HPDE6-E6E7 (cell line): ENCODE measurements at regions not wholly inside any gene's neighbourhood (a gene's known extent, or its start where the extent isn't known, plus 50 kb on each side); places are given as distances from the start of the nearest gene placed in this dataset.

Source experiments
- DNase-seq: peaks from one replicate; pipeline ENCODE4 v3.0.0; 2011; ENCODE audit warnings: missing footprints; ENCODE audit errors: extremely low spot score

DNA sequence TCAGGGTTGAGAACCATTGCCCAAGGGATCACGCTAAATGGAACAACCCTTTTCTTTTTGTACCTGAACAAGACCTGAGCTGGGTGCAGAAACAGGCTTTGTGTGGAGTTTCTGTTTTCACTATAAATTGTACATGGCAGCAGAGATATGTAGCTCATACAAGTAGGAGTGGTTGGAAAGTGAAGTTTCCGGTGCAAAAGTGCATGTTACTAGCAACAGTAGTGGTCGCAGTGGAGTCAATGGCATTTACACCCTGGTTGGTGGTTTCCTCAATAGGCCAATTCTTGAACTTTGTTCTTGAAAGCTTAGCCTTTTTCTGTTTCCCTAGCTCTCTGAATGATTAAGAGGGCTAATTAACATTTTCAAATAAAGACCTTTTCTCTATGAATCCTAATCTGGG is 170.7 kb downstream of the NEBL start:
- no peak for DNase-seq

DNA sequence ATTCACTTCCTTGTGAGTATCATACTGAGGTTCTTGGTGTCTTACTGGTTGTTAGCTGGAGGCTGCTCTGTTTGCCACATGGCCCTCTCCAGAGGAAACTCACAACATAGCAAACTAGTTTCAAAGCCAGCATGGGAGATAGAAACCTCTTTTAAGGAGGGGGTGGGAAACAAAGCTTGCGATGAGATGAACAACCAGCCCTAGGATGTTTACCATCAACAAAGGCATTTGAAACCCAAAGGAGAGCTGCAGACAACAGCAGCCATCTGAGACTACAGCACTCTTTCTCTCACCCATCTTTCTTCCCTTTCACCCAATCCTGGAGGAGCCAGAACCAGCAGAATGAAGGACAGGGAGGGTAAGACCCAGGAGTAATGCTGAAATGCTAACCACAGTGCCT is 182.1 kb downstream of the NEBL start:
- no peak for DNase-seq

DNA sequence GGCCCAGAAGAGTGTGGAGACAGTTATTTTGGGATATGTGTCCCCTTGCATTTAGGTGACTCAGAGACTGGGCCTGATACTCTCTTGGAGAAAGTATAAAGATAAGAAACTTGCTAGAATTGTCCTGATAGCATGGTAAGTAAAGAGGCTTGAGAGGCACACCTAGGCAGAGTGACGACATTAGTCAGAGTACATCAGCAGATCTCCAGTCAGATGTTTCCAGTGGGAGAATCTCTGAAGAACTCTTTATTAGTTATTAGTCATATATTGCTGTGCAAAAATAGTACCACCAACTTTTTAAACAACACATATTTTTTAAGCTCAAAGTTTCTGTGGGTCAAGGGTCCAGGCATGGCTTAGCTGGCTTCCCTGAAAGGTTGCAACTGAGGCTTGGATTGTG is 182.6 kb downstream of the NEBL start:
- no peak for DNase-seq

DNA sequence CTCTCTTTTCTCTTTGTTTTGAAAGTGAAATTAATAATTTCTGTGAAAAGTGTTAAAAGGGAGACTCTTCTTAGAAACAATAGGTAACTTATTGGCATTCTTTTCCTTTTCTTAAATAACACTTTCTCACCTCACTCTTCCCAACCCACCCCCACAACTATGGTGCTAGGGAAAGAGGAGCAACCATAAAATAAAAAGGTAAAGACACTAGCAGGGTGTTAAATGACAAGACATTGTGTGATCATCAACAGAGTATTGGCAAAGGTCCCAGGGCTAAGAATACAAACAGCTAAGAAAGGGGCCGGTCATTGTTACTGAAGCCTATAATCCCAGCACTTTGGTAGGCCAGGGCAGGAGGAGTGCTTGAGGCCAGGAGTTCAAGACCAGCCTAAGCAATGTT is 183.7 kb downstream of the NEBL start:
- DNase-seq = no peak

DNA sequence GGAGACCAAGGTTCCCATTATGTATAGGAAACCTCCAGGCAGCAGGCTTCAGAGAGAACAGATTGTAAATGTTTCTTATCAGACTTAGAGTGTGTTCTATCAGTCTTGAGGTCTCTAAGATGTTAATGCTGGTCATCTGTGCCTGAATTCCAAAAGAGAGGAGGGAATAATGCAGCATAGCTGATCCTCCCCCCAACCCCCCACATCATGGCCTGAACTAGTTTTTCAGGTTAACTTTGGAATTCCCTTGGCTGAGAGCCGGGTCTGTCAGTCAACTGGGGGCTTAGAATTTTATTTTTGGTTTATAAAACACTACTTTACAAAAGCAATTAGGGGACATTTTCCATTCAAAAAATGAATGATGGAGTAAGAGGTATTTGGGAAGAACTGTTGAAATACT is 184.3 kb downstream of the NEBL start:
- no peak for DNase-seq

DNA sequence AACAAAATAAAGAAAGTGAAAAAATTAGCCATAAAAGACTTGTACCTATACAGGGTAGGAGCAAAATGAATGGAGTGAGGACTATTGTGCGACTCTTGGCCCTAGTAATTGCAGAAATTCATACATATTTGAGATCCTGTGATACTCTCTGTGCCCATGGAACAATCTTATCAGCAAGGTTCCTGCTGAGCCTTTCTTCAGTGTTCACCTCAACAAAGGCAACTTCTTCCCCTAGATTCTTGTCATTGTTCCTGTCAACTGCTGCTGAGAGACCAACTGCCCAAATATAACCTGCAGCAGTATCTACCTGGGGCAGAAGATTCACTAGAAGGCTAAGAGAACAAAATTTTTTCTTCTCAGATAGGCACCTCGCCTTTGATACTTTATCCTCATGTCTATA is 187.4 kb downstream of the NEBL start:
- DNase-seq = no peak

DNA sequence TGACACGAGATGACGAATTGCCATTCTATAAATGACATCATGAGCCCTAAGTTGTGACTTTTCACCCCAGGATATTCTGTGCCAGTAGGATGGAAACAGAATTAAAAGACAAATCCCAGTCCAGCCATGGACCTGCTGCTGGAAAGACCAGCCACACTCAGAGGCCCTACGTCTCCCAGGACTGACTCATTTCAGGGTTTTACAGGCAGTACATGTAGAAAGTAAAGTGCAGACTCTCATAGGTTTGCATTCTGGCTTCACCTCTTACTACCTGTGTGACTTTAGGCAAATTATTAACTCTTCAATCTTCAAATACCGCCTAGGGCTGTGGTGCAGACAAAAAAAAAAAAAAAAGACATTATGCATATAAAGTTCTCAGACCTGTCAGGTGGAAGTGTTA is 188.8 kb downstream of the NEBL start:
- DNase-seq = no peak

DNA sequence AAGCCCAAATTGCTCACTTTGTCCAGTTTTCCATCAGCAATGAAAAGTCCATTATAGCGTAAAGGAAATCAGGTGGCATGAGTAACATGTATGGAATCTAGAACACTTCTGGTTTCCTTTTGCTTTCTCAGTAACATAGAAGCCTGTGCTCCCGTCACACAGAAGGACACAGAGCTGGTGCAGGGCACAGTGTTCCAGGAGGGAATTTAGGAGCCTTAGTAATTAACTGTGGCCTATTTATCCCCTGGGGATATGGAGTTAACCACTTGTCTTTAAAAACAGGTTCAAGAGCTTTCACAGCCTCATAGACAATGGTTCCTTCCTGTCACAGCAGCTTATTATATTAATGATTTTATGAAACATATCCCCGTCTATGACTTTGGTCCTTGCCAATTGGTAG is 189.9 kb downstream of the NEBL start:
- DNase-seq = no peak

DNA sequence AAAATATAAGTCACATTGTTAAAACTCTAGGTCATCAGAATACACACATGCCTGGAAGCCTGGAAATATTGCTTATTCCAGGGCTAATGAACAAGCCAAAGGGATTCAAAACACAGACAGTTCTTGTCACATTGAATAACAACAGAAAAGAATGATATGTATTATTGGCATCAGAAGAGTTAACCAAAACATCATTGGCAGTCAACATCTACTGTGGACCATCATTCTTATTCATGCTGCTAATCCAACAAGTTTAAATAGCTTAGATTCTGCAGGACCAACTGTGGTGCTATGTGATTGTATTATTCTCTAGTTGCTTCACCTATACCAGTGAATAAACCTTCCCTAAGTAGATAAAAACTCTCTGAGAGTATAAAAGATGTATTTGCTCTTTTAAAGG is 198.3 kb downstream of the NEBL start:
- no peak for DNase-seq

DNA sequence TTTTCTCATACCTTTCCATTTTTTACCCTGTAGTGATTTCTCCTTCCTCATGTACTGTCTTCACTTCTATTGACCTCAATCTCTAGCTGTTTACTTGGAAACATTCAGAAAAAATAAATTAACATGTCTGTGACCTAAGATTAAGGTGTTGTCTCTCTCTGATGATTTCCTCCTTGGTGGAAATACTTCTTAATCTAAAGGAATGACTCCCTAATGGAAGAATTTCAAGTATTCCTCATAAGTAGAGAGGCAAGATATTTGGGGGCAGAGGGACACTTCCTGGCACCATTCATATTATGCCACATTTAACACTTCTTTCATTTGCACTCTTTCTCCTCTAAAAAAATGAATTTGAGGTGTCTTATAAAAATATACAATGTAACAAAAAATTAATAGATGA is 202.8 kb downstream of the NEBL start:
- DNase-seq = no peak

DNA sequence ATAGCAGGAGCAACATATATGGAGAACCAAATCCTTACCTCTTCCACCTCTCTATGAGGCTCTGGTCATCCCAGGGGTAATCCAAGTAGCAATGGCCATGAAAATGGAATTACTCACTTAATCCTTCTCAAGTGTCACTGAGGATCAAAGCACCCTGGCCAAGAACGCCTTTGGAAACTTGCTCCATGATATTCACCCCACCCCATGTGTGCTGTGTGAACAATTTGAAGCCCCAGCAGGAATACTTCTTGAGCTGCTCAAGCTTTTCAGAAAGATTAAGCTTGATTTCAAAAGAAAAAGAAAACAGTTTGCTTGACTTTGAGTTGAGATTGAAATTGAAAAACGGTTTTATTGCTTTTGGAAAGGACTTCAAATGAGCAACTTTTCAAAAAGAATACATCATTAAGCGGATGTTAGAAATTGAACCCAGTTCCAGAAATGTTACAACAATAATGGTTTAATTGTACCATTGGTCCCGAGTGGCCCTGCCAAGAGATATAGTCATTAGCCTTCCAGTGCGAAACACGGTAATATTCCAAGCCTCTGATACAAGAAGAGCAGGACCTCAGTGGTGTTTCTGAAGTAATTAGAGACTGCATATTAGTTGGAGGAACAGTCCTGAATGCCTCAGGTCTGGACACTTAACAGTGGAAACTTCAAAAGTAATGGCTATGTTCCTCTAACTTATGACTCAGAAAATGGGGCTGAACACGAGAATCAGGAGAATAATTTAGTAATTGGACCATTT is 208.1 kb downstream of the NEBL start:
- no peak for DNase-seq

DNA sequence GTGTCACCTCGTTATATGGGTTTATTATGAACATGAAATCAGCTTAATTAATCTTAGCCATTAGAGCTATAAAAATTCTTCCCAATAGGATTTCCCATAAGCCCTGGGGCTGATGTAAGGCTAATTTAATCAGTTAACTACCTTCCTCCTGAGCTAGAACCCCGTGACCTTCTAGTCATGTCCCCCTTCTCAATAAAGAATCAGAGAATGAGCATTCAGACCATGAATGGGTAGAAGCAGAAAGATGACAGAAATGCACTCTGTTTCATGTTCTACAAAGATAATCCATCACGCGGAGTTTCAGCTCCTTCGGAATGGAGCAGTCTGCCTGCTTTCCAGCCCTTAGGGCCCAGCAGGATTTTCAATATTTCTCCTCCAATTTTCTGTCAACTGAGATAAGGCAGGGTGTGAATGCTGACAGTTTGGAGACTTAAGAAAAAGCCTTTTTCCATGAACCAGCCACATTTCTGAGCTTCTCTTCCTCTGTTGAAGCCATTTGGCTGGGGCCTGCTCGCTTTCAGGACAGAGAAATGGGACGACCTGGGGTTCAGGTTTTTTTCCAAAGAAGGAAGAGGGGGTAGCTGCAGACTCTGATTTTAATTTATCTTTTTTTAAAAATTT is 211.0 kb downstream of the NEBL start:
- DNase-seq = no peak

DNA sequence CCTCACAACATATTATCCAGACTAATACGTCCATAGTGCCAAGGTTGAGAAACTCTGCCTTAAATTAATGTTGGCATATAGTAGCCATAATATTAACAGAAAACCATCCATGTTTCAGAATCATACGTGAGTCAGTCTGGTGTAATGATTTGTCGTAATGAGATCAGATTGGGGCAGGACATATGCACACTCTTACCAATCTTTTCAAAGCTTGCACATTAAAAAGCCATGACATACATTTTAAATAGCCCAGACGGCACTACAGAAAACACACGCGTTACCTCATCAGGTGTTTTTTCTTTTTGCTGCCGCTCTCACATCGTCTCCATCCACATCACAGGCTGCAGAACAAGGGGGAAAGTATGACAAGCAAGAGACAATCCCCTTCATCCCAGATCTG is 211.6 kb downstream of the NEBL start:
- no peak for DNase-seq

DNA sequence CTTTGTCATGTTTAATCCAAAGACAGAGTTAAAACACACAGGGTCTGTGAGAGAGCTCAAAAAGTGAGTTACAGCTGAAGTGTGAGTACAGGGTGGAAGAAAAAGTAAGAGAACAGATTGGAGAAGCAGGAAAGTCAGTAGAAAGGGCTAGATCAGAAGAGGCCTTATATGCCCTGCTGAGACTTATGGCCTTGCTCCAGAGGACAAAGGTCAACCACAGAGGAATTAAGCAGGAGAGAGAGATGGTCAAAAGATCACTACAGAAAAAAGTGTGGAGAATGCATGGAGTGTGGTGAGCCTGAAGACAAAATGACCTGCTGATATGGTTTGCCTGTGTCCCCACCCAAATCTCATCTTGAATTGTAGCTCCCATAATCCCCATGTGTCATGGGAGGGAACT is 213.8 kb downstream of the NEBL start:
- DNase-seq = no peak

DNA sequence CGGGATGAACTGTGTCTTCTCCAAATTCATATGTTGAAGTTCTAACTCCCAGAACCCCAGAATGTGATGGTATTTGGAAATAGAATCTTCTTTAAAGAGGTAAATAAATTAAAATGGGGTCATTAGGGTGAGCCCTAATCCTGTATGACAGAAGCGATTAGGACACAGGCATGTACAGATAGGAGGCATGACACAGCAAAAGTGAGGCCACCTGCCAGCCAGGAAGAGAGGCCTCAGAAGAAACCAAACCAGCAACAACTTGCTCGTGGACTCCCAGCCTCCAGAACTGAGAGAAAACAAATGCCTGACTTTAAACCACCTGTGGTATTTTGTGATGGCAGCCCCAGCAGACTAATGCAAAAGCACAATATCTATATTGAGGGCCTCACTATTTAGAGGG is 214.3 kb downstream of the NEBL start:
- DNase-seq = no peak

DNA sequence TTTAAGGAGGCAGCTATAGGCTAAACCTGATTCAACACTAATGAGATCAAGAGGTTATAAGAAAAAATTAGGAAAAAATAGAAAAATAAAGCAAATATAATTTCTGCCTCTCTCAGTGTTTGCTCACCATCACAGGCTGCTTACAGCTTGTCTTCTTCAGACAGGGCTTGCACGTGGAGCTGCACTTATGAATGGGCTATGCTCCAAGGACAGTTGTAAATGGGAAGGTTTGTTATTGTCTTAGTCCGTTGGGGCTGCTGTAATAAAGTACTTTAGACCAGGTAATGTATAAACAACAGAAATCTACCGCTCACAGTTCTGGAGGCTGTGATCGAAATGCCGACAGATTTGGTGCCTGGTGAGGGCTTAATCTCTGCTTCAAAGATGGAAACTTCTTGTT is 219.8 kb downstream of the NEBL start:
- DNase-seq = no peak

DNA sequence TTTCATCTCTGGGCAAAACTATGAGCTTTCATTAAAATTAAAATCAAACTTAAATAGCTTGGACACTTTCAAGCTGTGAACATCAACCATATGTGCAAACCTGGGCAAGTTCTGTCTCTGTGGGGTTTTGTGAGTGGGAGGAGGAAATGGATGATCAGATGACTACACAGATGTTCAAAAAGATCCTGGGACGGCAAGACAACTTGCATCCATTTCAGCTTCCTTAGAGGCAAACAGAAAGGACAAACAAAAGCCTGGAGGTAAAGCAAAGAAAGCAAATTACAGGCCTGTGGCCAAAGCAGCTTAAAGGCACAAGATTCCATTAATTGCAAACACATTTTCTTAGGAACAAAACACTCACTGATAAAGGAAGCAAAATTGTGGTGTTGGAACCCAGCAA is 222.2 kb downstream of the NEBL start:
- DNase-seq = no peak

DNA sequence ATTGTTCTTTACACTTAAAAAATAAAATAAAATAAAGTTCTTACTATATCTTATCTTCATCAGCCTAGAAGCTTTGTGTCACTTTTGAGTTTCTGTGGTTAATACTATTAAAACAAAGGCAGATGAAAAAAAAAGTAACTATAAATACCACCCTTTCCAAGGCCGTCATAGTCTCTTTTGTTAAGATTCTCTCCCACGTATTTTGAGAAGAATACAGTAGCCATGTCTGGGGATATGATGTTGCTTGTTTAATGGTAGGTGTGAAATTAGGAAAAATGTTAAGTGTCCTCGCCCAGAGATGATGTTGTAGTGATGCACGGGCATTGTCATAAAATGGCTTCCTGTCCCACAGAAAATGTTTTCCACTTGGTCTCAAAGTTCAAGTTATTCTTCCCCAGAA is 223.9 kb downstream of the NEBL start:
- no peak for DNase-seq

DNA sequence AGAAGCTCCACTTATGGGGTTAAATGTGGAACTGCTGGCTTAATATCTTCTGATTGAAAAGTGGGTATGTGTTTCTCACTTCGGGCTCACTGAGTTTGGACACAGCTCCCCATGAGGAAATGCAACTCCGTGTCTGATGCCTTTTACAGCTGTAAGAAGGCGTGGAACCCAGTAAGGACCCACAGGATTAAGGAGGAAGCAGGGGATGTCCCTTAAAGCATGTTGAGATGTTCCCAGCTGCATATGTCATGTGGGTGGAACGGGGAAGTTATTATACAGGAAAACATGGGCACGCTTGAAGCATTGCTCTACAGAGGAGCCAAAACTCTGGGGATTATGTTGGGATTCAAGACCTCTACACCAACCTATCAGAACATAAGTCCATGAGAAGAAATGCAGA is 224.4 kb downstream of the NEBL start:
- no peak for DNase-seq

DNA sequence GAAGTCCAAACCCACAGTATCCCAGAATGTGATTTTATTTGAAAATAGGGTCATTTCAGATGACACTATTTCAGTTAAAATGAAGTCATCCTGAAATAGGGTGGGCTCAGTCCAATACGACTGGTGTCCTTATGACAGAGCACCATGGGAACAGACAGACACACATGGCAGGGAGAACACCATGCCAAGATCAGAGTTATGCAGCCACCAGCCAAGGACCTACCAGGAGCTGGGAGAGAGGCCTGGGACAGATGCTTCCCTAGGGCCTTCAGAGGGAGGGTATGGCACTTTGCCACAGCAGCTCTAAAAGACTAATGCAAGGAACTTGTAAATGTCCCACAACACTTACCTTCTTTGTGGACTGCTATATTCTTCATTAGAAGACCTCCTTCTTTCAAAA is 226.5 kb downstream of the NEBL start:
- no peak for DNase-seq

DNA sequence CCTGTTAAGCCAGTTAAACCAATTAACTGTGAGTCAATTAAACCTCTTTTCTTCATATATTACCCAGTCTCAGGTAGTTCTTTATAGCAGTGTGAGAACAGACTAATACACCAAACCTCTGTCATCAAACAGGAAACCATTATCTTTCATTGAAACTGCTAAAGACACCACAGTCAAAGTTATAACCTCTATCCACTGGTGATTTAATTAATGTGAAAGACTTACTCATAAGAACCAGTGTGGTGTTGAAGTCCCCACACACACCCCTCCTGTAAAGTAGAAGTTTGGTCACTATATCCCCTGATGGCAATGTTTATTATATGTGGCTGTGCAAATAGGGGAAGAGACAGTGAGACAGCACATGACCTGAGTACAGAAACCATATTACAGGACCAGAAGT is 228.1 kb downstream of the NEBL start:
- DNase-seq = no peak

DNA sequence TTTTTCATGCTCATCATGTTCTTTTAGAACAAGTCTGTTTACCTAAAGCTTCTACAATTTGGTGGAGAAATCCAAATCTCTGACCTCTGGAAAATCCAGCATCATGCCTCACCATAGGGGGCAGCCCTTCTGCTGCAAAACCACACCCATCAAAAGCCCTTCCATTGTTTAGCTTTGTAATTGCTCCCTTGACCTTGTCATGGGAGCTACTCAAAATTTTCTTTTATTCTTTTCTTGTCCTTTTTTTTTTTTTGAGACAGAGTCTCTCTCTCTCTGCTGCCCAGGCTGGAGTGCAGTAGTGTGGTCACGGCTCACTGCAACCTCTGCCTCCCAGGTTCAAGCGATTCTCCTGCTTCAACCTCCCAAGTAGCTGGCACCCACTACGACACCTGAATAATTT is 234.4 kb downstream of the NEBL start:
- no peak for DNase-seq

DNA sequence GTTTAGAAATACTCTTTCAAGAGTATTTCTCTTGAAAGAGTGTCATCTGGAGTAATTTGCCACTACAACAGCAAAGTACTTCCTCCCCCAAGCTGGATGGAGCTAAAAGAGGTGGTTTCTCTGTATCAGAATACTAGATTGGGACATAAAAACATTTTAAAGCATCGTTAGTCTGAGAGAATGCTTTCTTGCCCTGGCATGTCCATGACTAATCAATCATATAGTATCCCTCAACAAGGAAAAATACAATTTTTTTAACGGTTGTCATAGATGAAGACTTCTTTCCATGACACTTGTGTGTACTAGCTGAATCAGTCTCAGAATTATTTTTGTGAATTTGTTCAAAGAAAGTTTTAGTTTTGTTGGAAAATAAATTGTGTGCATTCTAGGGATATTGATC is 237.9 kb downstream of the NEBL start:
- no peak for DNase-seq

DNA sequence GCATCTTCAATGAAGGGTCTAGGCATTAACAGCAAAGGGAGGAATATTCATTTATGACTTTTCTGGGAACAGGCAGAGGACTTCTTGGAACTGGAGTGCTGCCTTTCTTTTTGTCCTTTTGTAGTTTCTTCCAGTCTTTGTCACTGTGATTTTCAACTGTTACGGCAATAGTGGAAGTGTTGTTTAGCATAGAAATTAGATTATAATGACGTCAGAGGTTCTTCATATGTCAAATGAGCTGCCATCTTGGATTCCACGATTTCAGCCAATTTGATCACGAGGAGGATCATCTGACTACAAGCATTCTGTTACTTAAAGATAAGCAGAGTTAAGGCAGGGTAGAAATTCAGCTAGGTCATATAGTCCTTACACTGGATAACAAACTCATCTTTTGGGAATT is 239.0 kb downstream of the NEBL start:
- no peak for DNase-seq
